Left lung (tissue), 4 donors: ENCODE measurements at regions not wholly inside any gene's neighbourhood (a gene's known extent, or its start where the extent isn't known, plus 50 kb on each side); places are given as distances from the start of the nearest gene placed in this dataset.

ENCODE experiments used
- ATAC-seq: fragments of 200-7000 bp; cut with Tn5 transposase; one replicate; pipeline ENCODE4 v1.9.1; 2020; ENCODE audit warnings: moderate library complexity
- DNase-seq, 4 donors: peaks; one replicate each; pipeline ENCODE4 v3.0.0-alpha.2; 2013 to 2020
- H3K27ac ChIP-seq, 2 donors: fragments of 200-600 bp; sonication (generic) in 1 of 2; one replicate each; pipeline versions ENCODE4 v1.5.0 to v1.8.0; 2020 to 2021
- H3K27me3 ChIP-seq, 2 donors: fragments of 200-600 bp; sonication (generic) in 1 of 2; one replicate each; pipeline versions ENCODE4 v1.5.0 to v1.8.0; 2020 to 2021
- H3K36me3 ChIP-seq, 2 donors: fragments of 200-600 bp; sonication (generic) in 1 of 2; one replicate each; pipeline versions ENCODE4 v1.5.0 to v1.8.0; 2020 to 2021
- H3K4me1 ChIP-seq, 2 donors: fragments of 200-600 bp; one replicate each; pipeline ENCODE4 v1.8.0; 2021
- H3K4me3 ChIP-seq, 2 donors: fragments of 200-600 bp; sonication (generic) in 1 of 2; one replicate each; pipeline versions ENCODE4 v1.5.0 to v1.8.0; 2020 to 2021; ENCODE audit warnings: mild to moderate bottlenecking in 1 of 2
- H3K9me3 ChIP-seq, 2 donors: fragments of 200-600 bp; sonication (generic) in 1 of 2; one replicate each; pipeline versions ENCODE4 v1.5.0 to v1.8.0; 2020 to 2021
- intact Hi-C, 2 donors: fragments of 100-400 bp; cut with DNase I; formaldehyde crosslinking; loops; one replicate each; pipeline versions ENCODE4 v1.11.2 to v1.14.2; 2022
- TF ChIP-seq, protein P1 (sequence below), 2 donors: fragments of 200-600 bp; sonication (generic) in 1 of 2; IDR thresholded peaks; one replicate each; pipeline versions ENCODE4 v1.5.0 to v1.8.0; 2021; ENCODE audit warnings: antibody characterized with exemption in 2 of 2
- donor health status: DM: no; HTN: yes; CAD: no.
- donor health status: DM: no; HTN: no; CAD: no.

DNA sequence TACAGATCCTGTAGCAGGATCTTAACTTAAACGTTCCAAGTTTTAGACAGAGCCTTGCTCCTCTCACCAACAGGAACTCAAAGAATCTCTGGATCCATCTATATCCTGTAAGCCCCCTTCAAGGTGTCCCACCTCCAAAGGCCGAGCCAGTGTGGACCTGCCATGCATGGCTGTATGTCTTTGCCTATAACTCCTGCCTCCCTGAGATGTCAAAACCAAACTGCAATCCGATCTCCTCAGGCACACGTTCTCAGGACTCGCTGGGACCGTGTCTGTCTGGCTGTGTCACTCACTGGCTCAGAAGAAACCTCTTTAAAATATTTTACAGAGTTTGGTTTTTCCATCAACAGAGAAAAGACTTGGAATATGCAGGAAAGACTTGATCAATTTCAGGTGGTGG, 51.4 kb upstream of the FAM20C start:
- peaks cover 0 to 5% of the 10 kb centered on the region in 2 donors for H3K4me1 ChIP-seq
- no peak for ATAC-seq

DNA sequence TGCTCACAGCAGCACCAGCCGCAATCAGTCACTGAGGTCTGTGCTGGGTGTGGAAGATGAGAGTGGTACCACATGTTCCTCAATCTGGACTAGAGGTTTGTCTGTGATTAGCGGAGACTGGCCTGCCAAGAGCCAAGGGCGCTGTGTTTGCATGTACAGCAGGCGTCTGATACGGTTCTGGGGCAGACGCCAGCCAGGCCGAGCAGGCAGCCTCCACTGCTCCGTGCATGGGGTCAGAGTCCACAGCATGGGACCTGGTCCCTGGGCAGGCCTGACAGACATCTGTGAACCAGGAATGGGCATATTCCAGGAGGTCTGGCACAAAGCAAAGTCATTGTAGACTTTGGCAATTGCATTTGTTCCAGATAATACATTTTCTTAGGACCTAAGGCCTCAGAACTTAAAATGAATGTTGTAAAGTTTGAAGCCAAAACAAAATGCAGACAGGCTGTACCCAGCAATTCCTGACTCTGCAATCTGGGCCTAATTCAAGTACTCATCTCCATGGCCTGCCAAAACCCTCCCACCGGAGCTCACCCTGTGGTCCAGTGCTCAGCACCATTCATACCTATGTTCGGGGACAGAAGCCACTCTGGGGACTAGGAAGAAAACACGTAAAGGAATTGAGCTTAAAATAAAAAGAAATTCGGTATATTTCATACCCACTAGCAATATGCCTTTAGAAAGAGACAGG, 50.0 kb upstream of the FAM20C start:
- Histone ChIP-seq H3K9me3 (no peaks in the 10 kb centered on the region), H3K27me3 (peaks cover 0 to 11% of the 10 kb centered on the region in 2 donors), H3K36me3 (no peaks in the 10 kb centered on the region), H3K4me1 (peaks cover 0 to 5% of the 10 kb centered on the region in 2 donors), H3K27ac (no peak overlapping the region), H3K4me3 (no peak overlapping the region)
- TF ChIP-seq, protein P1, sequence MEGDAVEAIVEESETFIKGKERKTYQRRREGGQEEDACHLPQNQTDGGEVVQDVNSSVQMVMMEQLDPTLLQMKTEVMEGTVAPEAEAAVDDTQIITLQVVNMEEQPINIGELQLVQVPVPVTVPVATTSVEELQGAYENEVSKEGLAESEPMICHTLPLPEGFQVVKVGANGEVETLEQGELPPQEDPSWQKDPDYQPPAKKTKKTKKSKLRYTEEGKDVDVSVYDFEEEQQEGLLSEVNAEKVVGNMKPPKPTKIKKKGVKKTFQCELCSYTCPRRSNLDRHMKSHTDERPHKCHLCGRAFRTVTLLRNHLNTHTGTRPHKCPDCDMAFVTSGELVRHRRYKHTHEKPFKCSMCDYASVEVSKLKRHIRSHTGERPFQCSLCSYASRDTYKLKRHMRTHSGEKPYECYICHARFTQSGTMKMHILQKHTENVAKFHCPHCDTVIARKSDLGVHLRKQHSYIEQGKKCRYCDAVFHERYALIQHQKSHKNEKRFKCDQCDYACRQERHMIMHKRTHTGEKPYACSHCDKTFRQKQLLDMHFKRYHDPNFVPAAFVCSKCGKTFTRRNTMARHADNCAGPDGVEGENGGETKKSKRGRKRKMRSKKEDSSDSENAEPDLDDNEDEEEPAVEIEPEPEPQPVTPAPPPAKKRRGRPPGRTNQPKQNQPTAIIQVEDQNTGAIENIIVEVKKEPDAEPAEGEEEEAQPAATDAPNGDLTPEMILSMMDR (IDR thresholded peaks at IDR 0.05), result no peak
- DNase-seq (peak in 3 of 4 donors; percentile 31 to 72 (median 61)), ATAC-seq (peak; percentile 47)
- intact Hi-C loops, result no loop called here

More for the DNA sequence above, 51.4 kb upstream of the FAM20C start:
- no peak overlapping the region for H3K27ac ChIP-seq
- H3K36me3 ChIP-seq, result no peaks in the 10 kb centered on the region
- intact Hi-C loops, result no loop called here
- no peak for DNase-seq
- TF ChIP-seq, protein P1 (IDR thresholded peaks at IDR 0.05), result no peak
- H3K27me3 ChIP-seq, result peaks cover 0 to 11% of the 10 kb centered on the region in 2 donors
- no peaks in the 10 kb centered on the region for H3K9me3 ChIP-seq
- no peak overlapping the region for H3K4me3 ChIP-seq
